OCI-LY7 (cell line): ENCODE measurements at regions not wholly inside any gene's neighbourhood (a gene's known extent, or its start where the extent isn't known, plus 50 kb on each side); places are given as distances from the start of the nearest gene placed in this dataset.

Experiments
- BruUV-seq: library from RNA; stranded (reverse); fragments of 400-500 nt; replicated peaks from 2 replicates; lab custom pipeline; 2021; lab: Mats Ljungman, UMichigan
- CTCF ChIA-PET: fragments of 300-600 bp; sonication (Branson Sonifier 250); formaldehyde crosslinking; loops from one replicate; lab custom pipeline; 2022; ENCODE audit warnings: antibody characterized with exemption; ENCODE audit not compliant: unreplicated experiment; lab: Charles Lee
- POLR2A ChIA-PET: fragments of 300-600 bp; sonication (Branson Sonifier 250); formaldehyde crosslinking; loops from one replicate; lab custom pipeline; 2022; ENCODE audit warnings: antibody characterized with exemption; lab: Charles Lee
- DNase-seq: peaks from one replicate; pipeline ENCODE4 v3.0.0-alpha.2; 2015; ENCODE audit warnings: low spot score
- H2AFZ ChIP-seq: fragments of 200-600 bp; sonication (generic), shearing (Covaris generic); 2 replicates; pipeline ENCODE4 v1.6.1; 2014; ENCODE audit warnings: mild to moderate bottlenecking, antibody characterized with exemption, low read length, moderate library complexity
- H3K27ac ChIP-seq: fragments of 200-600 bp; sonication (generic); 2 replicates; pipeline ENCODE4 v1.5.1; 2014; ENCODE audit warnings: mixed run types, low read depth, mild to moderate bottlenecking, moderate library complexity, low read length, inconsistent platforms; ENCODE audit not compliant: poor library complexity, severe bottlenecking
- H3K36me3 ChIP-seq: fragments of 200-600 bp; sonication (generic); 2 replicates; pipeline ENCODE4 v1.6.1; 2014; ENCODE audit warnings: mild to moderate bottlenecking, antibody characterized with exemption, low read length, moderate library complexity, mixed read lengths; ENCODE audit not compliant: insufficient read depth
- H3K4me1 ChIP-seq: fragments of 200-600 bp; sonication (generic); 2 replicates; pipeline ENCODE4 v1.5.1; 2014; ENCODE audit warnings: mild to moderate bottlenecking, low read length; ENCODE audit not compliant: insufficient read depth, poor library complexity, severe bottlenecking
- H3K4me2 ChIP-seq: fragments of 200-600 bp; sonication (generic); 2 replicates; pipeline ENCODE4 v1.6.1; 2014; ENCODE audit warnings: mild to moderate bottlenecking, low read length
- H3K4me3 ChIP-seq: fragments of 200-600 bp; sonication (generic); 2 replicates; pipeline ENCODE4 v1.5.1; 2014; ENCODE audit warnings: mild to moderate bottlenecking, low read depth, low read length; ENCODE audit not compliant: poor library complexity, severe bottlenecking
- H3K79me2 ChIP-seq: fragments of 200-600 bp; sonication (generic); 2 replicates; pipeline ENCODE4 v1.6.1; 2016; ENCODE audit warnings: low read depth, mild to moderate bottlenecking, low read length, moderate library complexity, mixed read lengths; ENCODE audit not compliant: insufficient read depth
- H3K9me2 ChIP-seq: fragments of 200-600 bp; sonication (generic); 2 replicates; pipeline ENCODE4 v1.6.1; 2016; ENCODE audit warnings: mild to moderate bottlenecking, low read length, mixed read lengths; ENCODE audit not compliant: insufficient read depth
- H3K9me3 ChIP-seq: fragments of 200-600 bp; sonication (generic); 2 replicates; pipeline ENCODE4 v1.6.1; 2014; ENCODE audit warnings: mild to moderate bottlenecking, mixed run types, low read length, mixed read lengths
- H4K20me1 ChIP-seq: fragments of 200-600 bp; sonication (generic); 2 replicates; pipeline ENCODE4 v1.6.1; 2014; ENCODE audit warnings: mild to moderate bottlenecking, antibody characterized with exemption, low read length, moderate library complexity, mixed read lengths; ENCODE audit not compliant: insufficient read depth
- EZH2phosphoT487 ChIP-seq: fragments of 200-600 bp; sonication (generic); IDR thresholded peaks from 2 replicates; pipeline ENCODE4 v1.6.1; 2018; ENCODE audit warnings: low read depth, borderline replicate concordance, mild to moderate bottlenecking, mixed run types, antibody characterized with exemption, low read length, moderate library complexity, mixed read lengths
- intact Hi-C: fragments of 100-400 bp; cut with micrococcal nuclease; formaldehyde crosslinking; loops from one replicate; pipeline ENCODE4 v1.10.0; 2022; ENCODE audit not compliant: unreplicated experiment
- TF ChIP-seq, protein P1 (sequence below): fragments of 200-600 bp; sonication (generic); conservative IDR thresholded peaks from 2 replicates; pipeline ENCODE4 v1.5.1; 2014; ENCODE audit warnings: mild to moderate bottlenecking, antibody characterized with exemption, low read length, moderate library complexity, mixed read lengths

DNA sequence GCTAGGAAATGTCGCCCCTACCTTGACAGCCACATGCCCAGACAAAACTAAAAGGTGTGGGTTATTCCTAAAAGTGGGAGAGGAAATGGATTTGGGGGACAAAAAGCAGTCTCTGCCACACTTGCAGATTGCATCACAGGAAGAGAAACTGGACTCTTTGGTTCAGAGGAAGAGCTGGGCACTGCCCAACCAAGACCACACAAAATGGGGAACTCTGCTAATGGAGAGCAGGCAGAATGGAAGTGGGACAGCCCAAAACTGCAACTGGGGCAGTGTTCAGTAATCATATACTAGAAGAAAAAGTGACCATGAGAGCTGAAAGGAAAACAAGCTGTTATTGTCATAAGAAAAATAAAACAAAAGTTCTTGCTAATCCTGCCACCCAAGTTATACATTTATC, 138.9 kb upstream of the FRMD4B start:
- no peak for DNase-seq
- Histone ChIP-seq H2AFZ (no peak overlapping the region), H3K4me2 (no peak overlapping the region), H3K27ac (no peak overlapping the region), H3K9me2 (no peaks in the 10 kb centered on the region), H3K4me3 (no peak overlapping the region), H4K20me1 (no peaks in the 10 kb centered on the region), H3K9me3 (no peaks in the 10 kb centered on the region), H3K4me1 (no peaks in the 10 kb centered on the region), H3K79me2 (no peaks in the 10 kb centered on the region), H3K36me3 (no peaks in the 10 kb centered on the region)
- CTCF ChIA-PET, result no interaction called here
- intact Hi-C loops, result no loop called here
- POLR2A ChIA-PET, result no interaction called here
- no peak for TF ChIP-seq EZH2phosphoT487
- TF ChIP-seq, protein P1, sequence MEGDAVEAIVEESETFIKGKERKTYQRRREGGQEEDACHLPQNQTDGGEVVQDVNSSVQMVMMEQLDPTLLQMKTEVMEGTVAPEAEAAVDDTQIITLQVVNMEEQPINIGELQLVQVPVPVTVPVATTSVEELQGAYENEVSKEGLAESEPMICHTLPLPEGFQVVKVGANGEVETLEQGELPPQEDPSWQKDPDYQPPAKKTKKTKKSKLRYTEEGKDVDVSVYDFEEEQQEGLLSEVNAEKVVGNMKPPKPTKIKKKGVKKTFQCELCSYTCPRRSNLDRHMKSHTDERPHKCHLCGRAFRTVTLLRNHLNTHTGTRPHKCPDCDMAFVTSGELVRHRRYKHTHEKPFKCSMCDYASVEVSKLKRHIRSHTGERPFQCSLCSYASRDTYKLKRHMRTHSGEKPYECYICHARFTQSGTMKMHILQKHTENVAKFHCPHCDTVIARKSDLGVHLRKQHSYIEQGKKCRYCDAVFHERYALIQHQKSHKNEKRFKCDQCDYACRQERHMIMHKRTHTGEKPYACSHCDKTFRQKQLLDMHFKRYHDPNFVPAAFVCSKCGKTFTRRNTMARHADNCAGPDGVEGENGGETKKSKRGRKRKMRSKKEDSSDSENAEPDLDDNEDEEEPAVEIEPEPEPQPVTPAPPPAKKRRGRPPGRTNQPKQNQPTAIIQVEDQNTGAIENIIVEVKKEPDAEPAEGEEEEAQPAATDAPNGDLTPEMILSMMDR, result no peak
- no TSS peak for BruUV-seq

DNA sequence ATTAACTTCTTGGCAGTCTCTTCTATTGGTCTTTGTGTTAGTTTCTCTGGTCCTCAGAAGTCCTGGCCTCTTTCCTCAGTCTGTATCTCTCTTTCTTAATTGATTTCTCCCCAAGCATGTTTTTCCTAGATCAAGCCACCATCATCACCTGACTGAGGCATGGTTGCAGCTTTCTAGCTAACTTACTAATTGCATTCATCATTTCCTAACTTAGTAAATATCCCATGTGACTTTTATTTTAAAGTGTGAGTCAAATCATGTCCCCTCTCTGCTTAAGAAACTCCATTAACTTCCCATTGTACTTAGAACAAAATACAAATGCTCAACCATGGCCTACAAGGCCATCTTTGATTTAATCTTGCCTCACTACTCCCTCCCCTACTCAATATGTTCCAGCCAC, 135.4 kb upstream of the FRMD4B start:
- ChIA-PET CTCF (no interaction called here), POLR2A (no interaction called here)
- H3K79me2 ChIP-seq, result no peaks in the 10 kb centered on the region
- no peak overlapping the region for H3K4me2 ChIP-seq
- H3K36me3 ChIP-seq, result no peaks in the 10 kb centered on the region
- H3K9me2 ChIP-seq, result no peaks in the 10 kb centered on the region
- no TSS peak for BruUV-seq
- no peak overlapping the region for H2AFZ ChIP-seq
- intact Hi-C loops, result no loop called here
- H3K9me3 ChIP-seq, result no peaks in the 10 kb centered on the region
- no peak for DNase-seq
- no peaks in the 10 kb centered on the region for H4K20me1 ChIP-seq
- H3K4me3 ChIP-seq, result no peak overlapping the region
- H3K27ac ChIP-seq, result no peak overlapping the region
- H3K4me1 ChIP-seq, result no peaks in the 10 kb centered on the region
- TF ChIP-seq, protein P1, result no peak
- TF ChIP-seq EZH2phosphoT487, result no peak

DNA sequence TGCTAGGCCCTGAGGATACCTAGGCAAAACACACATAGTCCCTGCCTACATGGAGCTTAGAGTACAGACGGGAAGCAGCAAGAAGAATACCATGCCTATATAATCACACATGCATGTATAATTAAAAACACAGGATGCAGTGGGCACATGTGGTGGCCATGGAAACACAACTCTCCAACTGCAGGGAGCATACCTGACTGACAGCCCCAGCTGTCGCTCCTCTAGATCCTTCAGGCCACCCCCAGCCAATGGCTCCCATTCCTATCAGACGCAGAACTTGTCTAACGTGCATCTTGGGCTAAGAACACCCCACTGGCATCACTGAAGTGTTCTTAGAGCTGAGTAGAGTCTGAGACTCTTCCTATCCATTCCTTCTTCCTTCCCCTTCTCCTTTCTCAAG, 125.5 kb upstream of the FRMD4B start:
- Histone ChIP-seq H3K9me2 (no peaks in the 10 kb centered on the region; the same call in 1 of the 2 replicates), H2AFZ (no peak overlapping the region), H3K27ac (no peak overlapping the region), H3K79me2 (no peaks in the 10 kb centered on the region), H4K20me1 (no peaks in the 10 kb centered on the region), H3K36me3 (no peaks in the 10 kb centered on the region), H3K4me2 (no peak overlapping the region), H3K4me3 (no peak overlapping the region), H3K4me1 (no peaks in the 10 kb centered on the region), H3K9me3 (no peaks in the 10 kb centered on the region)
- TF ChIP-seq, protein P1, result no peak
- TF ChIP-seq EZH2phosphoT487, result no peak
- ChIA-PET CTCF (no interaction called here), POLR2A (no interaction called here)
- intact Hi-C loops, result no loop called here
- no peak for DNase-seq
- BruUV-seq, result no TSS peak
